ENCODE measurements at regions not wholly inside any gene's neighbourhood (a gene's known extent, or its start where the extent isn't known, plus 50 kb on each side); places are given as distances from the start of the nearest gene placed in this dataset.

DNA sequence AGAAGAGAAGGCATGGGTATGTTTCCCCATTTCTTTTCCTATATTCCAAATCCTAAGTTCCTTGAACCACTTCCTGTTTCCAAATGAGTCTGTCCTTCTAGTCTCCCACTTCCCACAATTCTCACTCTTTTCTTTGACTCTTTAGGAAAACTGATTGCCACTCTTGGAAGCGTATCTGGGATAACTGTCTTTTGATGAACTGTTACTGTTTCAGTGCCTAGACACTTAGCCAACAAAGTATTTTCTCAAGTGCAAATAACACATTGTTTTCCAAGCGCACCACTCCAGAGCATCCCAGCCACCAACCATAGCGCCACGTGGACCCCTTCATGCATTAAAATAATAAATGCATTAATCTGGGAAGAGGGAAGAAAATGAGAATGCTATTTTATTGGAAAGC lies 342.8 kb downstream of the MTX2 start:
- Histone ChIP-seq H3K36me3 (replicated peaks in 1 of 2; ENCODE audit: control insufficient read depth in 1 of 2, insufficient read depth in 2 of 2, low read length in 2 of 2) (no peaks in the 10 kb centered on the region), H3K4me1 (ENCODE audit: insufficient read depth, low read length) (no peaks in the 10 kb centered on the region), H2AFZ (ENCODE audit: low read length) (no peak overlapping the region), H3K79me2 (ENCODE audit: insufficient read depth, low read length) (no peaks in the 10 kb centered on the region), H4K20me1 (ENCODE audit: insufficient read depth, low read length) (no peaks in the 10 kb centered on the region), H3K9ac (ENCODE audit: insufficient read depth, low read depth, low read length) (no peak overlapping the region), H3K27ac (ENCODE audit: extremely low read length, insufficient read depth, low read length) (no peak overlapping the region), H3K27me3 (ENCODE audit: control insufficient read depth in 1 of 2, insufficient read depth in 2 of 2, low read length in 2 of 2) (0 out of 5 replicates have a peak, but pooled peaks cover 0 to 5% of the 10 kb centered on the region in 2 experiments), H3K4me3 (replicated peaks in 1 of 3; ENCODE audit: insufficient read depth in 1 of 3, low read depth in 2 of 3, low read length in 3 of 3) (no peak overlapping the region), H3K9me3 (ENCODE audit: low read length) (no peaks in the 10 kb centered on the region), H3K4me2 (ENCODE audit: low read depth, low read length) (no peak overlapping the region)
- 35% methylated on average over 4 of the region's 4 CpGs for WGBS (ENCODE audit: low lambda C conversion rate)
- CTCF ChIA-PET (ENCODE audit: low intra/inter-chr PET ratio, low total read pairs), result no interaction called here
- in situ Hi-C loops (cut with HindIII; ENCODE audit: extremely low pct_ligation_motif_present, low pct_unique_long_range_greater_than_20kb), result no loop called here
- ATAC-seq, result no peak
- POLR2A ChIA-PET, result no interaction called here
- no peak for DNase-seq (ENCODE audit: low spot score)
- BruUV-seq (replicated peaks), result no TSS peak
- intact Hi-C loops (cut with micrococcal nuclease; ENCODE audit: unreplicated experiment), result loop anchor here (5.0 kb wide), 1 partner anchor 1320 kb away; no protein-coding TSS in a partner anchor
- FAIRE-seq, result no peak
- no peak for TF ChIP-seq PHF20 (CRISPR knock-in tag; IDR thresholded peaks at IDR 0.05)
- TF ChIP-seq LCORL (IDR thresholded peaks at IDR 0.05), result no peak
- TF ChIP-seq LCORL (CRISPR knock-in tag; IDR thresholded peaks at IDR 0.05), result no peak
- TF ChIP-seq SMAD3 (CRISPR knock-in tag; IDR thresholded peaks at IDR 0.05), result no peak
- TF ChIP-seq, protein P1, sequence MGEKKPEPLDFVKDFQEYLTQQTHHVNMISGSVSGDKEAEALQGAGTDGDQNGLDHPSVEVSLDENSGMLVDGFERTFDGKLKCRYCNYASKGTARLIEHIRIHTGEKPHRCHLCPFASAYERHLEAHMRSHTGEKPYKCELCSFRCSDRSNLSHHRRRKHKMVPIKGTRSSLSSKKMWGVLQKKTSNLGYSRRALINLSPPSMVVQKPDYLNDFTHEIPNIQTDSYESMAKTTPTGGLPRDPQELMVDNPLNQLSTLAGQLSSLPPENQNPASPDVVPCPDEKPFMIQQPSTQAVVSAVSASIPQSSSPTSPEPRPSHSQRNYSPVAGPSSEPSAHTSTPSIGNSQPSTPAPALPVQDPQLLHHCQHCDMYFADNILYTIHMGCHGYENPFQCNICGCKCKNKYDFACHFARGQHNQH (CRISPR knock-in tag; IDR thresholded peaks at IDR 0.05), result no peak
- no peak for TF ChIP-seq KLF11 (CRISPR knock-in tag; IDR thresholded peaks at IDR 0.05)
- no peak for TF ChIP-seq ZFYVE20 (CRISPR knock-in tag; IDR thresholded peaks at IDR 0.05; ENCODE audit: borderline replicate concordance, low read depth)
- TF ChIP-seq, protein P2, sequence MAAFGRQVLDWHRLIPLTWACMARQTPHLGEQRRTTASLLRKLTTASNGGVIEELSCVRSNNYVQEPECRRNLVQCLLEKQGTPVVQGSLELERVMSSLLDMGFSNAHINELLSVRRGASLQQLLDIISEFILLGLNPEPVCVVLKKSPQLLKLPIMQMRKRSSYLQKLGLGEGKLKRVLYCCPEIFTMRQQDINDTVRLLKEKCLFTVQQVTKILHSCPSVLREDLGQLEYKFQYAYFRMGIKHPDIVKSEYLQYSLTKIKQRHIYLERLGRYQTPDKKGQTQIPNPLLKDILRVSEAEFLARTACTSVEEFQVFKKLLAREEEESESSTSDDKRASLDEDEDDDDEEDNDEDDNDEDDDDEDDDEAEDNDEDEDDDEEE (CRISPR knock-in tag; IDR thresholded peaks at IDR 0.05), result no peak
- no peak for TF ChIP-seq ZMAT3 (CRISPR knock-in tag; conservative IDR thresholded peaks at IDR 0.05)
- no peak for TF ChIP-seq SP4 (CRISPR knock-in tag; IDR thresholded peaks at IDR 0.05)
- no peak for TF ChIP-seq JDP2 (CRISPR knock-in tag; IDR thresholded peaks at IDR 0.05; ENCODE audit: borderline replicate concordance)
- TF ChIP-seq ZNF841 (CRISPR knock-in tag; IDR thresholded peaks at IDR 0.05; ENCODE audit: borderline replicate concordance), result no peak

All from HepG2 (cell line).